ENCODE measurements at regions not wholly inside any gene's neighbourhood (a gene's known extent, or its start where the extent isn't known, plus 50 kb on each side); places are given as distances from the start of the nearest gene placed in this dataset.

DNA sequence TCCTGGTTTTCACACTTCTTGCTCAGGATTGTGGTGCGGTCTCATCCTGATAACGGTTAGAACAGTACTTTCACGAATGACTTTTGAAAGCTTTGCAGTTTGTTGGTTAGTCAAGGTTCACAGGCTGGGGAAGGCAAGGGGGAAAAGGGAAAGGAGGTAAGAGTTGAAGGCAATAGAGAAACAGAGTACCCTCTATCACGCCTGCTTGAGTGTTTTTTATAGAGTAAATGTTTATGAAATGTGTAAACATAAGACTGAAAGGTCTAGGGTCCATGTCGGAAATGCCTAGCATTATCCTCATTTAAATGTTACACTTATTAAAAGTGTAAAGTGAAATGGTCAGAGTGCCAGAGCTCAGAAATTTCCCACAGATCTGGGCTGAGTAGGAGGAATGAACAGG, 167.4 kb downstream of the URB2 start:
- no peaks in the 10 kb centered on the region for H3K9me3 ChIP-seq
- 84 to 88% (median 84%) methylated on average over 5 of the region's 5 CpGs for WGBS, 3 donors
- DNase-seq (no peak), ATAC-seq (no peak)
- no peaks in the 10 kb centered on the region for H3K27me3 ChIP-seq (ENCODE audit: insufficient read depth in 3 of 3, low read length in 2 of 3)
- no peak overlapping the region for H3K4me3 ChIP-seq
- no peaks in the 10 kb centered on the region for H3K36me3 ChIP-seq (ENCODE audit: insufficient read depth in 1 of 2, low read depth in 1 of 2)
- intact Hi-C loops (cut with DNase I): no loop called here
- no peaks in the 10 kb centered on the region for H3K4me1 ChIP-seq
- TF ChIP-seq, protein P1, sequence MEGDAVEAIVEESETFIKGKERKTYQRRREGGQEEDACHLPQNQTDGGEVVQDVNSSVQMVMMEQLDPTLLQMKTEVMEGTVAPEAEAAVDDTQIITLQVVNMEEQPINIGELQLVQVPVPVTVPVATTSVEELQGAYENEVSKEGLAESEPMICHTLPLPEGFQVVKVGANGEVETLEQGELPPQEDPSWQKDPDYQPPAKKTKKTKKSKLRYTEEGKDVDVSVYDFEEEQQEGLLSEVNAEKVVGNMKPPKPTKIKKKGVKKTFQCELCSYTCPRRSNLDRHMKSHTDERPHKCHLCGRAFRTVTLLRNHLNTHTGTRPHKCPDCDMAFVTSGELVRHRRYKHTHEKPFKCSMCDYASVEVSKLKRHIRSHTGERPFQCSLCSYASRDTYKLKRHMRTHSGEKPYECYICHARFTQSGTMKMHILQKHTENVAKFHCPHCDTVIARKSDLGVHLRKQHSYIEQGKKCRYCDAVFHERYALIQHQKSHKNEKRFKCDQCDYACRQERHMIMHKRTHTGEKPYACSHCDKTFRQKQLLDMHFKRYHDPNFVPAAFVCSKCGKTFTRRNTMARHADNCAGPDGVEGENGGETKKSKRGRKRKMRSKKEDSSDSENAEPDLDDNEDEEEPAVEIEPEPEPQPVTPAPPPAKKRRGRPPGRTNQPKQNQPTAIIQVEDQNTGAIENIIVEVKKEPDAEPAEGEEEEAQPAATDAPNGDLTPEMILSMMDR (IDR thresholded peaks at IDR 0.05): no peak
- H3K27ac ChIP-seq: no peak overlapping the region

DNA sequence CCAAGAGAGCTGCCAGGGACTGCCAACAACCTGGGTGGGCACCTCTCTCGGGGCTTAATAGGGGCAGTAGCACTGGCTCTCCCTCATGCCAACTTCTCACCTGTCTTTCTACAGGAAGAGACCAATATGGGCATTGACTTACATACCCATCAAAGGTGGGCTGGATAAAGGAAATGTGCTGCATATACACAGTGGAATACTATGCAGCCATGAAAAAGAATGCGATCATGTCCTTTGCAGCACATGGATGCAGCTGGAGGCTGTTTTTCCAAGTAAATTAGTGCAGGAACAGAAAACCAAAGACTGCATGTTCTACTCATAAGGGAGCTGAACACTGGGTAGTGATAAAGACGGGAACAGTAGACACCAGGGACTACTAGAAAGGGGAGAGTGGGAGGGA, 172.5 kb downstream of the URB2 start:
- no peaks in the 10 kb centered on the region for H3K27me3 ChIP-seq (ENCODE audit: insufficient read depth in 3 of 3, low read length in 2 of 3)
- 98 to 99% (median 98%) methylated on average over 3 of the region's 3 CpGs for WGBS, 3 donors
- TF ChIP-seq, protein P1 (IDR thresholded peaks at IDR 0.05): no peak
- intact Hi-C loops (cut with DNase I): no loop called here
- no peaks in the 10 kb centered on the region for H3K36me3 ChIP-seq (ENCODE audit: insufficient read depth in 1 of 2, low read depth in 1 of 2)
- H3K4me1 ChIP-seq: no peaks in the 10 kb centered on the region
- ATAC-seq (no peak), DNase-seq (no peak)
- no peak overlapping the region for H3K27ac ChIP-seq
- H3K4me3 ChIP-seq: no peak overlapping the region
- no peaks in the 10 kb centered on the region for H3K9me3 ChIP-seq

DNA sequence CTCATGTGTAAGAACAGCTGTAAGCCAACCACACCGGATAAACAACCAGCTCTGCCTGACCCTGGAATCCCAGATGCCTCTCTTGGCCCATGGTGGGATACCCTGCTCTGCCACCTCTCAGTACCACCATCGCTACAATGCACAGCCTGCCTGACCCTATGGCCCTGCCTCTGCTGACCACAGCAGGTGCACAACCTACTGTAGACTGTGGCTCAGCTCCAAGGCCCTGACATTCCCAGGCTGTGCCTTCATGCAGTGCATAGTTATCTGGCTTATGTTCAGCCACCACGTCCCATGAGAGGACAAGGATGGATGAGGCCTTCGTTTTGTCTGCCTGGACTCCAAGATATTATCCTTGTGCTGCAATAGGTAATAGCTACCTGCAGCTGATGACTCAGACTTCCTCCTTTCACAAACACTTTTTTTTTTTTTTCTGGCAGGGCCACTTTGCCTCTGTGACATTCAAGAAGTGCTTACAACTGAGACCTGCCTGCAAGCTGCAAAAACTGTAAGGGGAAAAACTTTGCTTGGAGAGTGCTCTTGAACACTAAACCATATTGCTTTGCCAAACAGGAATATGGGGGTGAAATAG, 177.7 kb downstream of the URB2 start:
- Histone ChIP-seq H3K9me3 (peaks cover 18% of the 10 kb centered on the region), H3K36me3 (ENCODE audit: insufficient read depth in 1 of 2, low read depth in 1 of 2) (no peaks in the 10 kb centered on the region), H3K27me3 (ENCODE audit: insufficient read depth in 3 of 3, low read length in 2 of 3) (no peaks in the 10 kb centered on the region), H3K4me3 (no peak overlapping the region), H3K4me1 (no peaks in the 10 kb centered on the region), H3K27ac (no peak overlapping the region)
- intact Hi-C loops (cut with DNase I): no loop called here
- TF ChIP-seq, protein P1 (IDR thresholded peaks at IDR 0.05): no peak
- WGBS, 3 donors: 42 to 63% (median 49%) methylated on average over 4 of the region's 4 CpGs
- ATAC-seq: no peak
- no peak for DNase-seq

DNA sequence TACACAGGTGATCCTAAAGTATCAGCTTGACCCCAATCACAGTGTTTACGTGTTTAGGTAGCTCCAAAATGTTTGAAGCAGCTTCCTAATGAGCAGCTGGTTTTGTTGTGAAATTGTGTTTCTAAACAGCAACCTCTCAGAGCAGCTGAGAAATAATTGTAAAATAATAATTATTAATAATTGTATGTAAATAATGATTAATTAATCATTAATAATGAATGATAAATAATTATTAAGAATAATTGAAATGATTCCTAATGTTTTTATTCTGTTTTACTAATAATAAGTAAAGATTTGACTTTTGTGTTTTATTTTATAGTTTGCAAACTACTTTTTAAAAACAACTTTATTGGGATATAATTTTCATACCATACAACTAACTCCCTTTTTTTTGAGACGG, 182.2 kb downstream of the URB2 start:
- H3K9me3 ChIP-seq: peaks cover 18% of the 10 kb centered on the region
- TF ChIP-seq, protein P1 (IDR thresholded peaks at IDR 0.05): no peak
- no peak for ATAC-seq
- no peak overlapping the region for H3K27ac ChIP-seq
- H3K4me3 ChIP-seq: no peak overlapping the region
- H3K4me1 ChIP-seq: no peaks in the 10 kb centered on the region
- intact Hi-C loops (cut with DNase I): no loop called here
- DNase-seq: no peak
- no peaks in the 10 kb centered on the region for H3K36me3 ChIP-seq (ENCODE audit: insufficient read depth in 1 of 2, low read depth in 1 of 2)
- no peaks in the 10 kb centered on the region for H3K27me3 ChIP-seq (ENCODE audit: insufficient read depth in 3 of 3, low read length in 2 of 3)
- whole genome bisulfite sequencing, 3 donors: 88 to 96% (median 93%) methylated on average over 2 of the region's 2 CpGs

DNA sequence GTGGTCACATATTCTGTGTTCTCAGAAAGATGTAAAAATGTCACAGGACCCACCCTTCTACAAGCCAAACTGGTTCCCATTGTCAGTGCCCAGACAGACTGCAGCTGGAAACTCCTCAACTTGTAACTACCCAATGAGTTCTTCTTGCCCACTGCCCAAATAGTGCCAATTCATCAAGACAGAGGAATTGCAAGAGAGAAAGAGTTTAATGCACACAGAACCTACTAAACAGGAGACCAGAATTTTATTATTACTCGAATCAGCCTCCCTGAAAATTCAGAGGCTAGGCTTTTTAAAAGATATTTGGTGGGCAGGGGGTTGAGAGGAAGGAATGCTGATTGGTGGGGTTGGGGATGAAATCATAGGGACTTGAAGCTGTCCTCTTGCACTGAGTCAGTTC, 184.1 kb downstream of the URB2 start:
- DNase-seq (no peak), ATAC-seq (no peak)
- 68 to 71% (median 69%) methylated on average over 1 of the region's 1 CpG for WGBS, 3 donors
- no peaks in the 10 kb centered on the region for H3K36me3 ChIP-seq (ENCODE audit: insufficient read depth in 1 of 2, low read depth in 1 of 2)
- intact Hi-C loops (cut with DNase I): no loop called here
- no peaks in the 10 kb centered on the region for H3K4me1 ChIP-seq
- no peaks in the 10 kb centered on the region for H3K27me3 ChIP-seq (ENCODE audit: insufficient read depth in 3 of 3, low read length in 2 of 3)
- no peak overlapping the region for H3K4me3 ChIP-seq
- peaks cover 7% of the 10 kb centered on the region for H3K9me3 ChIP-seq
- H3K27ac ChIP-seq: no peak overlapping the region
- TF ChIP-seq, protein P1 (IDR thresholded peaks at IDR 0.05): no peak
